ENCODE measurements at regions not wholly inside any gene's neighbourhood (a gene's known extent, or its start where the extent isn't known, plus 50 kb on each side); places are given as distances from the start of the nearest gene placed in this dataset.
A peak's percentile ranks its signal among the peaks of the same experiment; 100 is the strongest.

DNA sequence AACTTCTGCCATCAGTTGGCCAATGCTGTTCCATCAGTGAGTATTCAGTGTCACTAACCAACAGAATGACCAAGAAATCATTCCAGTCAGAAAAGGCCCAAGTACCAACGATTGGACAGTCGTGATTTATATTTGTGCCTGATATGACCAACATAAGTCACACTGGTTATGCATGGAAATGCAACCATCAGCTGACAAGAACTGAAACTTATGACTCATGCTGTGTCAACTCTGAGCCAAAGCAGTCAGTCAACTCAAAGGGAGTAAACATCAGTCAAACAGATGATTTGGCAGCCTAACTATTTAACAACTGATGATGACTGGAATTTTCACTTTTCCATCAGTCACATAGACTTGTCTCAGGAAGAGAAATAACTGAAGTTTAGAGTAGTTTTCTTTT, 142.4 kb downstream of the ANXA2 start:
- Histone ChIP-seq H2AFZ (ENCODE audit: low read length) (no peak overlapping the region), H3K27ac (ENCODE audit: insufficient read depth, low read length) (no peak overlapping the region), H3K9ac (ENCODE audit: insufficient read depth, low read length) (no peak overlapping the region), H4K20me1 (ENCODE audit: control insufficient read depth, extremely low read depth, insufficient read depth, low read length) (no peaks in the 10 kb centered on the region), H3K4me1 (ENCODE audit: control insufficient read depth, extremely low read depth, insufficient read depth, low read length) (no peaks in the 10 kb centered on the region), H3K36me3 (ENCODE audit: control insufficient read depth, insufficient read depth, low read length) (no peaks in the 10 kb centered on the region), H3K79me2 (ENCODE audit: control insufficient read depth, insufficient read depth, low read length) (no peaks in the 10 kb centered on the region), H3K4me2 (ENCODE audit: extremely low read depth, insufficient read depth, low read length) (no peak overlapping the region), H3K4me3 (replicated peaks in 1 of 4; ENCODE audit: control extremely low read depth in 1 of 4, insufficient read depth in 1 of 4, low read depth in 3 of 4, low read length in 4 of 4) (no peak overlapping the region), H3K9me3 (ENCODE audit: control insufficient read depth, insufficient read depth, low read depth, low read length) (no peaks in the 10 kb centered on the region), H3K27me3 (ENCODE audit: control insufficient read depth, insufficient read depth, low read length) (no peaks in the 10 kb centered on the region)
- TF ChIP-seq EZH2 (IDR thresholded peaks at IDR 0.05; ENCODE audit: low read length, missing control alignments) (no peak), CTCF (conservative IDR thresholded peaks at IDR 0.05 in 1 of 2, IDR thresholded peaks at IDR 0.05 in 1 of 2; ENCODE audit: low read depth in 1 of 2, low read length in 2 of 2) (no peak)
- peak in 1 of 2 donors; percentile 6 for DNase-seq (ENCODE audit: low read depth in 2 of 2)

GRCh38 chr15:60257591-60258159, 140.1 kb downstream of the ANXA2 start:
- Histone ChIP-seq H3K9me3 (ENCODE audit: control insufficient read depth, insufficient read depth, low read depth, low read length) (no peaks in the 10 kb centered on the region), H2AFZ (ENCODE audit: low read length) (no peak overlapping the region), H3K36me3 (ENCODE audit: control insufficient read depth, insufficient read depth, low read length) (no peaks in the 10 kb centered on the region), H3K4me2 (ENCODE audit: extremely low read depth, insufficient read depth, low read length) (no peak overlapping the region), H3K4me1 (ENCODE audit: control insufficient read depth, extremely low read depth, insufficient read depth, low read length) (no peaks in the 10 kb centered on the region), H3K4me3 (replicated peaks in 1 of 4; ENCODE audit: control extremely low read depth in 1 of 4, insufficient read depth in 1 of 4, low read depth in 3 of 4, low read length in 4 of 4) (no peak overlapping the region), H3K79me2 (ENCODE audit: control insufficient read depth, insufficient read depth, low read length) (no peaks in the 10 kb centered on the region), H3K27me3 (ENCODE audit: control insufficient read depth, insufficient read depth, low read length) (no peaks in the 10 kb centered on the region), H3K27ac (ENCODE audit: insufficient read depth, low read length) (no peak overlapping the region), H3K9ac (ENCODE audit: insufficient read depth, low read length) (no peak overlapping the region), H4K20me1 (ENCODE audit: control insufficient read depth, extremely low read depth, insufficient read depth, low read length) (no peaks in the 10 kb centered on the region)
- DNase-seq (ENCODE audit: low read depth in 2 of 2), result no peak
- TF ChIP-seq CTCF (conservative IDR thresholded peaks at IDR 0.05 in 1 of 2, IDR thresholded peaks at IDR 0.05 in 1 of 2; ENCODE audit: low read depth in 1 of 2, low read length in 2 of 2) (no peak), EZH2 (IDR thresholded peaks at IDR 0.05; ENCODE audit: low read length, missing control alignments) (no peak)

- H3K4me3 ChIP-seq (replicated peaks in 1 of 4; ENCODE audit: control extremely low read depth in 1 of 4, insufficient read depth in 1 of 4, low read depth in 3 of 4, low read length in 4 of 4), result no peak overlapping the region
- no peak for DNase-seq (ENCODE audit: low read depth in 2 of 2)
- H2AFZ ChIP-seq (ENCODE audit: low read length), result no peak overlapping the region
- no peaks in the 10 kb centered on the region for H3K36me3 ChIP-seq (ENCODE audit: control insufficient read depth, insufficient read depth, low read length)
- H3K27ac ChIP-seq (ENCODE audit: insufficient read depth, low read length), result no peak overlapping the region
- H3K79me2 ChIP-seq (ENCODE audit: control insufficient read depth, insufficient read depth, low read length), result no peaks in the 10 kb centered on the region
- no peak overlapping the region for H3K9ac ChIP-seq (ENCODE audit: insufficient read depth, low read length)
- peaks cover 3% of the 10 kb centered on the region for H3K27me3 ChIP-seq (ENCODE audit: control insufficient read depth, insufficient read depth, low read length)
- TF ChIP-seq CTCF (conservative IDR thresholded peaks at IDR 0.05 in 1 of 2, IDR thresholded peaks at IDR 0.05 in 1 of 2; ENCODE audit: low read depth in 1 of 2, low read length in 2 of 2) (no peak), EZH2 (IDR thresholded peaks at IDR 0.05; ENCODE audit: low read length, missing control alignments) (no peak)
- no peaks in the 10 kb centered on the region for H3K4me1 ChIP-seq (ENCODE audit: control insufficient read depth, extremely low read depth, insufficient read depth, low read length)
- no peak overlapping the region for H3K4me2 ChIP-seq (ENCODE audit: extremely low read depth, insufficient read depth, low read length)
- H3K9me3 ChIP-seq (ENCODE audit: control insufficient read depth, insufficient read depth, low read depth, low read length), result no peaks in the 10 kb centered on the region
- H4K20me1 ChIP-seq (ENCODE audit: control insufficient read depth, extremely low read depth, insufficient read depth, low read length), result no peaks in the 10 kb centered on the region
These were observed 138.3 kb downstream of the ANXA2 start for GRCh38 chr15:60259469-60259868.

Measured in fibroblast of lung (primary cell).